Activated CD4-positive, alpha-beta T cell treated with anti-CD3 and anti-CD28 coated beads for 48 hours (primary cell): ENCODE measurements at regions not wholly inside any gene's neighbourhood (a gene's known extent, or its start where the extent isn't known, plus 50 kb on each side); places are given as distances from the start of the nearest gene placed in this dataset.
"Not testable (repeated sequence)": the region's sequence is repeated elsewhere in the genome, so short reads cannot be mapped to it uniquely, and the experiment has no call there.

Experiments used
- DNase-seq: peaks from one replicate; pipeline ENCODE4 v3.0.0-alpha.2; 2020

DNA sequence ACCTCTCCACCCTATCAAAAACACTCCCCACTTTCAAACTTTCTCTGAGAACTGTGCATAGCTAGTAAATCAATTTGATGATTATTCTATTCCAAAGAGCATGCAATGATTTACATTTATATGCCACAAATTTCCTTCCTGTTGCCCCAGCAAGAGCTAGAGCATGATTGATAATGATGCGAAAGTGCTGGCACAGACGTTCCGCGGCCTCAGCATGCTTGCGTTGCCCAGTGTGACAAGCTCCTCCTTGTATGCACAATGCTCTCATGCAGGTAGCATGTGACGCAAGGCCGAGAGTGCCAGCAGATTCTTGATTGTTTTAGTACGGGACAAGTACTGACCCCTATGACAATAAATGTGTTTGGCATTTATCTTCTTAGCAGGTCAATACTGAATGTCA is 696.3 kb upstream of the SLC35B3 start:
- no peak for DNase-seq

DNA sequence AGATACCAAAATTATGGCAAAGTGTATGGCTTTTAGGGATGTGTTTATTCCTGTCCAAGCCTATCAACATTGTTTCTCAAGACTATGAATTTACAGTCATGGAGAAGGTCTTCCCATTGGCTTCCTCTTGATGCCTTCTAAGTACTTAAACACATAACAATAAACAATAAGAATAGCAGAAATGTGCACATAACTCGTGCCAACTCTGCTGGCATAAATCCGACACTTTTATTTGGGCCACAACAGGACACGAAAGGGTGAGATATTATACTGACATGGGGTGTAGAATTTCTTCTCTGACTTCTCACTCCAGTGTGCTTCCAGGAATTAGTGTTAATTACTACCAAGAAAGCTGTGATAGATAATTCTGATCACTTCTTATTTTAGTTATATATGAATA is 695.9 kb upstream of the SLC35B3 start:
- no peak for DNase-seq

DNA sequence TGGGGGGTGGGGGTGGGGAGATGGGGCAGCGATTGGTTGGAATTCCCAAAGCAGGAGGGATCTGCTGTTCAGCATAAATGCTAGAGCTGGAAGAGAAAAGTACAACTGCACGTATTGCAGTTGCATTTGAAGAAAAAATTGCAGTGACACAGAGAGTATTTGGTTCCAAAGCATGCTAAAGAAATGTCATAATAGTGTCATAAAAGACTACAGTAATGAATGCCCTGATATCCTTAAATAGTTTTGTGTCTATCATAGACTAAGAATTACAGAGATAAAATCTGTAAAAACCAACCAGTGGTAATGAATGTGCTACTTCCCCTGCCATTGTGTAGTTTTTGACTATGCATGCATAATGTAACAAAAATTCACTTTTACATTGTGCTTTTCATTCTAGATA is 693.6 kb upstream of the SLC35B3 start:
- DNase-seq, result no peak

DNA sequence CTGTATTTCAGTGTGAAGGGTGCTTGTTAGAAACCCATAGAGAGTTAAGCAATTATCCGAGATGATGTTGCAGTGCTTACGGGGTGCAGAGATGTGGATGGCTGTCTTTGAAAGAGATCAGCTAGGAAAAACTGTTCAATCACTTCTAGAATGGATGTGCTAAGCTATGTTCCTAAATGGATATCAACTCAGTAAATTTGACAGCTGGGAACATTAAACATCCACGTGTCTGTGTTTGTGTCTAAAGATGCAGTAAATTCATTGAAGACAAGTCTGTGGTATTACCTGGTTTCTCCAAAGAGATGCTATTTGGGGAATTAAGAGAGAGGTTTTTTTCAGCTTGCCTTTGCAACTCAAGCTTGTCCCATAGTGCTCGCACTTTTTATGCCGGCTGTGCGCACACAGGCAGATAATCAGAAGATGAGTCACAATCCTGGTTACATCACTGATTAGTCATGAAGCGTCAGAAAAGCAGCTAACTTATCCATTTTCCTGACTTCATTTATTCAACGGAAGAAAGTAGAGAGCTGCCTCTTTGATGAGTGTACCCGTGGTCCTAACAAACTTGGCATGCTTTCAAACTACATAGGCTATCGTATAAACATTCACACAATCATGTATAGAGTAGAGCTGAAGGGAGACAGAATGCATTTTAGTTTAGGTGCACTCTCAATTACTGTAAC is 691.7 kb upstream of the SLC35B3 start:
- no peak for DNase-seq

DNA sequence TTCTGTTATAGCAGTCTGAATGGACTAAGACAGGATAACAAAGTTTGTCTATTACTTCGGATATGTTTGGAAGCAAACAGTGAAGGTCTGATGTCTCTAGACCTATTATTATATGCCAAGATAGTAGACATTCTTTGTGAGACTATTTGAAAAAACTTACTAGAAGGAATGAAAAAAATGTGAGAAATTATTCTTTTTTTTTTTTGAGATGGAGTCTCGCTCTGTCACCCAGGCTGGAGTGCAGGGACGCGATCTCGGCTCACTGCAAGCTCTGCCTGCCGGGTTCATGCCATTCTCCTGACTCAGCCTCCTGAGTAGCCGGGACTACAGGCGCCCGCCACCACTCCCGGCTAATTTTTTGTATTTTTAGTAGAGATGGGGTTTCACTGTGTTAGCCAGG is 690.7 kb upstream of the SLC35B3 start:
- not testable (repeated sequence) for DNase-seq

DNA sequence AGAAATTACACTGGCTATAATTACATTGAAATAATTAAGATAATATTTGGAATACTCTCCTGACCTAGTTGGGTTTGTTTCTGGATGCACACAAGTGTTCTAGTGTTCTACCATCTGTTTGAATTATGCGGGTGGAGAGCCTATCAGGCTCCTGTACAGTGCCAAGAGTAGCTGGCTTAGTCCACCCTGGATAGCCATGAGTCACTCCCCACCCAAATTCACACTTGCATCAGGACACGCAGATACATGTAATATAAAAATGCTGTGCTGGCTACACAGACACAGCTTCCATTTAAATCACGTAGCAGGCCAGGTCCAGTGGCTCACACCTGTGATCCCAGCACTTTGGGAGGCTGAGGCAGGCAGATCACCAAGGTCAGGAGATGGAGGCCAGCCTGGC is 686.2 kb upstream of the SLC35B3 start:
- DNase-seq, result no peak

DNA sequence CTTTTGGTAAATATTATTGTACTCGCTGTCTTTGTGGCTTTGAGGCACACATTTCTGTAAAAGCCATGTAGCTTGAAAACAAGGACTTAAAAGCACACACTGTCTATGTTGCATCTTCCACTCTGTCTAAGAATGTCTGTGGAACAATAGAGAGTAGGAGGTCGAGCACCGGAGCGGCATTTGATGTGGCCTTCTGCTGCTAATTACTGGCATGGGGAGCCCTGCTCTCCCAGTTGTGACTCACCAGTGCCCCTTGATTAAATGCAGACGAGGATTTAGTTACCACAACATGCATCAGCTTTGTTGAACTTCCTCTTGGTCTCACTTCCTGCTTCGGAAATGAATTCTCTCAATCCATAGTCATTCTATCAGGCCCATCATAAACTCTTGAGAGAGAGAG is 680.7 kb upstream of the SLC35B3 start:
- DNase-seq, result no peak

DNA sequence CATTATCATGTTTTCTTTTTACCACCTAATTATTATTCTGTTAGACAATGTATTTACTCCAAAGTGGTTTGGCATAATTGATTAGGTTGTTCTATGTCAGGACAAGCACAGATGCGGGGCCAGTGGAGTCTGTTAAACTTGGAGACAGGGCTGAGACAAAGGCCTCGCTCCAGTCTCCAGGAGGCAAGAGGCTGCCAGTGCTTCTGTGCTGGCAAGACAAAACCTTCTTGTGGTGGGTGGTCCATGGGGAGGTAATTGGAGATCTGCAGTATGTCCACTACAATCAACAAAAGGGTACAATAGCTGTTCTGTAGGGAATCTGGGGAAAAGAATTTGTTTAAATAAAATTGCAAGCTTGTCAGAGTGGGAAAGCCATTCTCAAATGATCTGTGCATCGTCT is 677.2 kb upstream of the SLC35B3 start:
- no peak for DNase-seq

DNA sequence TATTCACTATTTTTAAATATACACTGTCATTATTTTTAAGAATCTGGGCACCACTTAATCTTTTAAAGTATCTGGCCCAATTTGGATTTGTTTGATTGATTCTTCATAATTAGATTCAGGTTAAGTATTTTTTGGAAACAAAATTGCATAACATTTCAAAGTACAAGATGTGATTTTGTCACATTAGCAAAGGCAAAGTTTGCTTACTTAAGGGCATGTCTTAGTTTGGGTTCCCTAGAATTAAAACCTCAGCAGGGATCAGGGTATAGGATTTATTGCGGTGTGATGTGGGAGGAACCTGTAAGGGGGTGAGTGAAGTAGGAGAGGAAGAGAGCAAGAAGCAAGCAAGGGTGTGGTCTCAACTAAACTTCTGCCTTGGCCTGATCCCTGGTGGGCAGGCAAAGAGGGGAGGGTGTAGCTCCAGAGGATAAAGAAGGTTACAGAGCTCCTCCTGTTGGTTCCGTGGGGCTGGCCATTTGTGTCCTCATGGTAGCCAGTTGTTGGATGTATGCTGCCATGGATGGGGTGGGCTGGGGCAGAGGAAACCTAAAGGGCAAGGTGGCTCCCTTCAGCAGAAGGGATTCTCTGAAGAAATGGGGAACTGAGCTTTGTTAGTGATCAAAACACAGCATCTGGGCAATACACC is 668.7 kb upstream of the SLC35B3 start:
- no peak for DNase-seq

DNA sequence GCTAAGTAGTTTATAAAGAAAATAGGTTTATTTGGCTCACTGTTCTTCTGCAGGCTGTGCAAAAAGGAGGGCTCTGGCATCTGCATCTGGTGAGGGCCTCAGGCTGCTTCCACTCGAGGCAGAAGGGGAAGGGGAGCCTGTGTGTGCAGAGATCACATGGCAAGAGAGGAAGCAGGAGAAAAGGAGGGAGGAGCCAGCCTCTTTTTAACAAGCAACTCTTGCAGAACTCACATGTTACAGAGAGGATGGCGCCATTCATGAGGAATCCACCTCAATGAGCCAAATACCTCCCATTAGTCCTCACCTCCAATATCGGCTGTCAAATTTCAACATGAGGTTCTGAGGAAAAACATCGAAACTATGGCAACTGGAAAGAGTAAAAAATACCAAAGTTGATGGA is 666.6 kb upstream of the SLC35B3 start:
- DNase-seq, result no peak

DNA sequence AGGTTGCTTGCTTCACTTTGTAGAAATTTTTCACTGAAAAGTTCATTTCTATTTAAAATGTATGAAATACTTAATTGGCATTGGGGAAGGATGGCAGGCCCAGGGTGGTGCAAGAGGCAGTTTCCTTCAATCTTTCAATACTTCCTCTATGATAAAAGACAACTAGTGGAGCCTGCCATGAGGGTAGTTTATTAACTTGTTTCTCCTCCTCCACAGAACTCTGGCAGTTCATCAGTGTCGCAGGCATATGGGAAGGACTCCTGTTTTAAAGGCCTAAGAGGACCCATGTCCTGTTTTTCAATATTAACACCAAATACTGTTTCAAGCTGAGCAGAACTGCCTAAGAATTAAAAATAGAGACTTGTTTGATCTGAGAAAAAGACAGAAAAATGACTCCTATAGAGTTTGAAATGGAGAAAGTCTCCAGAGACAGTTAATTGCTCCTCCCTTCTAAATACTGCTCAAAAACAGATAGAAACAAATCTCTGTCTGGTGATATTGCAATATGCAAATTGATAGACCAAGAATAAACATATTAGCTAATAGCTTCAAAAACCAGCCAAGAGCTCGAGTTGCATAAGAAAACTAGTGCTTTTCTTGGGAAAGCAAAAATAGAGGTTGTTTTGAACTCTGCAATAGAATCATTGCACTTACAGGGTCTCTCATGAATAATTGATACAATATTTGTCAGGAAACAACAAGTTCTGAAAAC is 665.7 kb upstream of the SLC35B3 start:
- no peak for DNase-seq

DNA sequence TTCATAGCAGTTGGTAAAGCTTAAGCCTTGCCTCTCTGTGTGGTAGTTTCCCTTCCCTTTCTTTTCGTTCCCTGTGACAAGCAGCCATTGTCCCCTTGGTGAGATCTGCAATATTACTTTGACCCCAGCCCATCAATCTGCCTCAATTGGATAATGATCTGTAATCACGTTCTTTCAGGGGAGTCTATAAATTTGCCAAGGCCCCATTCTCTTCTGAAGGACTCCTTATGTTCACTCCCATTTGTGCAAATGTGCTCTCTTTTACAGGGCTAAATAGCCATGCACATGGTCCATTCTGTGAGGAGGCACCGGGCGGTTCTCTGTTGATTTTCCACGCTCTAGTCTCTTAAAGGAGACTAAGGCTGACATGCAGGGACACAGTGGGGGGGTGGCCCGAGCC is 660.4 kb upstream of the SLC35B3 start:
- no peak for DNase-seq

DNA sequence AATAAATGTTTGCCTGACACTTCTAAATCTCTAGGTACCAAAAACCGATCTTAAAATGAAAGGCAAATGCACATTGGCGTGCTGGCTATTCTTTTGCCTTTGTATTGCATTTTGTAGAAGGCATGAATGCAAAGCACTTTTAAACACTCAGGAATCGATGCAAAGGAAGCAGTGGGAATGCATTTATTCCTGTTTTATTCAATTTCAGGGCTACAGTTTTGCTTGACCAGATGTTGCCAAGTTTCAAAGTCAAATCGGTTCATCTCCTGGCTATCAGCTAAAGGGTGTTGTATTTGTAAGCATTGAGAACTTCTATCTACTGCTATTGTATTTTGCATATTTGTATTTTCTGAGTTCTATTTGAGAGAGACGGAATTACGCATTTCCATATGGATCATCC is 659.8 kb upstream of the SLC35B3 start:
- no peak for DNase-seq

DNA sequence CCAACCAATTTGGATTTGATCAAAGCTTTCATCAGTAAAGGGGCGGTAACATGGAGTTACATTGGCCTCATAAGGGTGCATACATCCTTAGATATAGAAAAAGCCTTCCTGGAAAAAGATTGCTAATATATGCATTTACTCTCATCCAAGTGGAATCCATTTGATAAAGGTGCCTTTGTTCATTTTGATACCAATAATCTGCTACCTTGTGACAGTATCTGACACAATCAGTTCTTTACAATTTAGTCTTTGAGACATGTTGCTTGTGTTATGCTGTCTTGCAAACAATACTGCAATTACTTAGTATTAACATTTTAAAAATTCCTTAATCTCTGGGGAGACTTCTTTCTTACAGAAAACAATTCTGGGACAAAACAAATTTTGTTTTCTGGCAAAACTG is 654.4 kb upstream of the SLC35B3 start:
- DNase-seq, result no peak

DNA sequence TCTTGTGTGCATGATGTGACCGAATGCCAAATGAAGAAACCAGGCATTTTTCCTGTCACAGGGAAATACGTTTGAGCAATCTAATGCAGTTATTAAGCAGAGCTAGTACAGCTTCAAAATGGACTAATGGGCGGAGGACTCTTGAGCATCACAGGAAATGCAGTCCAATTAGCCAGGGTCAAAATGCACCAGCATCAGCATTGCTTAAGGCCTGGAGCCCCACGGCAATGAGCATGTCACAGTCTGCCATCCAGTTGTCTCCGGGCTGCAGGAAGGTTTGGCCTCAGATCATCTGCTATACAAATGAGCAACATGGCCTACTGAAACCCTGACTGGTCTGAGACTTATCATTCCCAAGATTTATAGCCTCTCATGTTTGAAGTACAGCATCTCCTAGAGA is 652.1 kb upstream of the SLC35B3 start:
- DNase-seq, result no peak

DNA sequence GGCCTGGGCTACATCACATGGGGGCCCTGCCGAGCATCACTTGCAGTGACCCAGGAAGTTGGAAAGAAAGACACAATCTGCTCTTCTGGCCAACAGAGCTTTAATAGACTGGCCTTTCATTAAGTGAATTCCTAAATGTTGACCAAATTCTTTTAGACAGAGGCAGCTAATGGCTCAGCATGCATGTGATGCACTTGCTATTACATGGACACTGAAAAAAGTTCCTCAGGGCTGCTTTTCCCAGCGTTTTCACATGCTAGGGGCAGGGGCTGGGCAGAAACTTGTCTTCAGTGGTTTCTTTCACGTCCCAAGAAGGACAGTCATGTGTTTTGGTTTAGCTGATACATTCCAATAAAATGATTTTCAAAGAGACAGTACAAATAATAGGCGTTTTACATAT is 651.0 kb upstream of the SLC35B3 start:
- DNase-seq, result no peak

DNA sequence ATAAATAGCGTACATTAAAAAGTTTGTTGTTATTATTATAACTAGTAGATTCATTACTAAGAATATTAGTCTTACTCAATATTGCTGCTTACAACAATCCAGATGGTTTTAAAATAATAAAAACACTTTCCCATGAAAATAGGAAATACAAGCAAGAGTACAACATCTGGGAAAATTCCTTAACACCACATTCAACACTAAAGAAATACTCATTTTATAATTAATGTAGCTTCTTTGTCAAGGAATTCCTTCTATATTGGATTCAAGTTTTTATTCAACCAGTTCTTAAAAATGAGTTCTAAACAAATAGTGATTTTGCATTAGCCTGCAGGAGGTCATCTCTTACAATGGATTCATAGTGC is 650.3 kb upstream of the SLC35B3 start:
- no peak for DNase-seq

DNA sequence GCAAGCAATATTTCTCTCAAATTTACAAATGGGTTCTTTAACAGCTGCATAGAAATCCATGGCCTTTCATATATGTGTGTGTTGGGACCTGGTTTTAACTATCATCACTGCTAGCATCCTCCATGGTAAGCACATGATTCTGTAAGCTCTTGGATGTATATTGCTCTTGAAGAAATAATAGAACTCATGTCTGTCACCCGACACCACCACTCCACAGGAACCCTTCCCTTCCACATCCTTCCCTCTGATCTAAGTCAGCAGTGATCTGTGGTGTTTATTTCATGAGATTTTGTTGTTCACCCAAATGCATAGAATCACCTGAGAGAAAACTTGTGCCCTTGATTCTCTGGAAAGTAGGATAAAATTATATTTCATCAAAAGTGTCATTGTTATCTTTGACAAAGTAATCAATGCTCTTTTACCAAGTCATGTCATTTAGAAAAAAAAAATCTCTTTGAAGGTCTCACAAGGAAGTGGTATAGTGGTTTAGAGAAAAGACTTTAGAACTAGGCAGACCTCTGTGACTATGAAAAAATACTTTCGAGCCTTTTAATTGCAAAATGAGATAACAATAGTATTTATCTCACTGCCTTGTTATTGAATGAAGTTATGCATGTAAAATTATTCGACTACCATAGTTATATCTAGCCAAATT is 649.8 kb upstream of the SLC35B3 start:
- DNase-seq, result no peak

DNA sequence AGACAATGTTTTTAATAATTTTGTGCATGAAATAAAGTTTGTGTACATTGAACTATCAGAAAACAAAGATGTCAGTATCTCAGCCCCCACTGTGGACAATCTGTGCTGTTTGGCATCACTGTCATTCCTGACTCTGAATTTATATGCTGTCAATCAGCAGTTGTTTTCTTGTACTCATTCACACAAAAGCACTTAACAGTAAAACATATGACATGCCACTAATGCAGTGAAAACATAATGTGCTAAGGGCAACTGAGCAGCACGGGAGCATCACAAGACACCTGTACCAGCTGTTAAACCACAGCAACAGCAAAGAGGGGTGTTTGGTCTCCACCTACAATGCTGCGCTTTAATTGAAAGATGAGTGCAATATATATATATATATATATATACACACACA is 647.8 kb upstream of the SLC35B3 start:
- DNase-seq, result no peak

DNA sequence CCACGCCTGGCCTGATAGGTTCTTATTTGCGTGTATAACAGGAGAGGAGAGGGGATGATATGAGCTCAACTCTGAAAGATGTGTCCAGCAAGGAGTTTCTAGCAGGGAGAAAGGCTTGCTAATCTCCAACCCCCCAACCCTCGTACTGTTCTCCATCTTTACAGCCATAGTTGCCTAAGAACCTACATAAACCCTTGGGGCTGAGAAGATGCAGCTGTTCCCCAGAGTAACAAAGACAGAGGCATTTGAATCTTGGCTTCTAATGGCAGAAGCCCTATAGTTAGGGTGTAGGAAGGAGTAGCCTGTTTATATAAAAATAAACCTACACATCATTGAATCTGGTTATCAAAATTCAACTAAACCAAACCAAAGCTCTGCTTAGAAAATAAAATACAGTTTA is 631.4 kb upstream of the SLC35B3 start:
- no peak for DNase-seq

DNA sequence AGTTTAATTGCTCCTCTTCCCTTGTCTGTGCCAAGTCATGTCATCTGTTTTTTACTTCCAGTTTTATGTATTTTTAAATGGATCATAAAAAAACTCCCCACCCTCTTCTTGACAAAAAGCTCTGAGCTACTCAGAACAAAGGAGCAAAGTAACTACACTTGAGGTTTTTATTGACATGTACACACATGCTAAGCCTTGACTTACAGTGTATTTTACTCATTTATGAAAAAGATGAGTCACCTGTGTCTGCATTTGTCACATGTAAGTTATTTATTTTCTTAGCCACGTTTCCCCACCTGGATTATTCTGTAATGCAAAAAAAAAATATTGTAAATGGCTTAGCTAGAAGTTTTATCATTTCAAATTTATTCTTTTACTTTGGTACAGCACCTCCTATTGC is 628.8 kb upstream of the SLC35B3 start:
- no peak for DNase-seq

DNA sequence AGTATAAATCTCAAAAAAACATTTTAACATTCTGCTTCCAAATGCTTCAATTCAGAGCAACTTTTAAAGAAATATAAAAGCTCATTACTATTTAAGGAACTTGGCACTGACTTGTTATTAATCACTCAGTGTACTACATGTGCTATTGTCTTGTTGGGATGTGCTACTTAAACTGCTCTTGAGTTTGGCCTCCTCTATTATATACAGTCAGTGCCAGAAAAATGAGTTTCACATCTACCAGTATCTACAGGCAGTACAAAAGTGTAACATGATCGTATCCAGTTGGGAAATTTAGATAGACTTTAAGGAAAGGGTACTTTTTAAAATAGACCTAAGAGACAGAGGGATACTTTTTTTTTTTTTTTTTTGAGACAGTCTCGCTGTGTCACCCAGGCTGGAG is 627.3 kb upstream of the SLC35B3 start:
- DNase-seq, result no peak

DNA sequence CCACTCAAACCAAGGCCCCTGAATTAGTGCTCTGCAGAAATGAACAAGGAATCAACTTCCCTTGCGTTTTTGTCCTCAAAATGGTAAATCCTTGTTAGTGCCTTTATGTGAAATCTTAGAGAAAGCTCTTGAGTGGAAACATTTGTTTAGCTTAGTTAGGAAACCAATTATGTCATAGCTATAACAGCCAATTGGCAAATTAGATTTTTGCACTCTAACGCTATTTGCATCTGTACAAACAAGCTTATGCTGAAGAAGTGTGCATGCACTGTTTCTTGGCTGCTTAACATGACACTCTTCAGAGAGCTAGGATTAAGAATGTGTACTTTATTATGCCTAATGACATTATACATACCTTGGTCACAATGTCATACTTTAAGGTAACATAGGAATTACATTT is 622.6 kb upstream of the SLC35B3 start:
- no peak for DNase-seq

DNA sequence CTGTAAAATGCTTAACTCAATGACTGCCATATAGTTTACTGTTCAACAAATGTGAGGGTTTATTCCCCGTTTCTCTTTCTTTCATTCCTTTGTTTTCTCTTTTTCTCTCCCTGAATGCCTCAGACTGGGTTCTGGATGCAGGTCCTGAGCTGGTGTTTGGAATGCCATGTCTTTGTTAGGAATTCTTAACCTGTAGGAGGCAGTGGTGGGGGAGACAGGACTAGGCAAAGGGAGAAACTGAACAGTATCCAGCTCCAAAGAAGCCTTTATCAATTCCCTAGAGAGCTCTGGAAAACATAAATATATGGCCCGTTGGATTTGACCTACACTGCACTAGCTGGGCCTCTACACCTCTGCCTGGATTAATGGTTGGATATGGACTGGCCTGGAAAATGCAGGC is 621.2 kb upstream of the SLC35B3 start:
- DNase-seq, result no peak
